Suprapubic skin (tissue), 3 donors: ENCODE measurements at regions not wholly inside any gene's neighbourhood (a gene's known extent, or its start where the extent isn't known, plus 50 kb on each side); places are given as distances from the start of the nearest gene placed in this dataset.

Experiments used
- CTCF ChIP-seq, 2 donors: fragments of 200-600 bp in 1 of 2; fragments of 450-650 bp in 1 of 2; sonication (generic) in 1 of 2; IDR thresholded peaks; one replicate each; pipeline ENCODE4 v1.5.1; 2016 to 2019; ENCODE audit warnings: antibody characterized with exemption in 2 of 2, mild to moderate bottlenecking in 1 of 2, moderate library complexity in 1 of 2
- EP300 ChIP-seq: sonication (generic); formaldehyde crosslinking; IDR thresholded peaks from one replicate; pipeline ENCODE4 v1.6.1; 2017; ENCODE audit warnings: antibody characterized with exemption
- POLR2A ChIP-seq, 2 donors: fragments of 450-650 bp; IDR thresholded peaks; one replicate each; pipeline ENCODE4 v1.6.1; 2017; ENCODE audit warnings: antibody characterized with exemption in 2 of 2, mild to moderate bottlenecking in 2 of 2, moderate library complexity in 2 of 2

- TF ChIP-seq CTCF (IDR thresholded peaks at IDR 0.05) (no peak), EP300 (no peak), POLR2A (IDR thresholded peaks at IDR 0.05) (no peak)
Observed at GRCh38 chr7:131021902-131022301, 287.9 kb upstream of the KLF14 start.
